SK-N-MC (cell line): ENCODE measurements at regions not wholly inside any gene's neighbourhood (a gene's known extent, or its start where the extent isn't known, plus 50 kb on each side); places are given as distances from the start of the nearest gene placed in this dataset.
"Not testable (repeated sequence)": the region's sequence is repeated elsewhere in the genome, so short reads cannot be mapped to it uniquely, and the experiment has no call there.

Experiments
- EZH2 ChIP-seq: fragments of 200-600 bp; sonication (generic); IDR thresholded peaks from one replicate; pipeline ENCODE4 v1.6.1; 2017; ENCODE audit warnings: antibody characterized with exemption
- POLR2AphosphoS5 ChIP-seq: IDR thresholded peaks from 2 replicates; pipeline ENCODE4 v1.6.1; 2012; ENCODE audit warnings: mild to moderate bottlenecking, low read depth, low read length, borderline replicate concordance

DNA sequence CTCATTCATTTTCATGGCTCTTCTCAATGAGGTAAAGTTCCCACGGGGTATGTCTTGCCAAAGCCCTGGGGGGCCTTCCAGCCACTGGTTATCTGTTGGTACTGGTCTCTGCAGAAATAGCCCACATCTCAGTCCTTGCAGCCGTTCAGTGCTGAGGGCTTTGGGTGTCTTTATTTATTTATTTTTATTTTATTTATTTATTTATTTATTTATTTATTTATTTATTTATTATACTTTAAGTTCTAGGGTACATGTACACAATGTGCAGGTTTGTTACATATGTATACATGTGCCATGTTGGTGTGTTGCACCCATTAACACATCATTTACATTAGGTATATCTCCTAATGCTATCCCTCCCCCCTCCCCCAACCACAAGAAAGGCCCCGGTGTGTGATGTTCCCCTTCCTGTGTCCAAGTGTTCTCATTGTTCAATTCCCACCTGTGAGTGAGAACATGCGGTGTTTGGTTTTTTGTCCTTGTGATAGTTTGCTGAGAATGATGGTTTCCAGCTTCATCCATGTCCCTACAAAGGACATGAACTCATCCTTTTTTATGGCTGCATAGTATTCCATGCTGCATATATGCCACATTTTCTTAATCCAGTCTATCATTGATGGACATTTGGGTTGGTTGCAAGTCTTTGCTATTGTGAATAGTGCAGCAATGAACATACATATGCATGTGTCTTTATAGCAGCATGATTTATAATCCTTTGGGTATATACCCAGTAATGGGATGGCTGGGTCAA lies 308.1 kb upstream of the B3GAT1 start:
- TF ChIP-seq POLR2AphosphoS5, EZH2: not testable (repeated sequence)
